Epithelial cell of prostate (primary cell): ENCODE measurements at regions not wholly inside any gene's neighbourhood (a gene's known extent, or its start where the extent isn't known, plus 50 kb on each side); places are given as distances from the start of the nearest gene placed in this dataset.
A peak's percentile ranks its signal among the peaks of the same experiment; 100 is the strongest.
"Not testable (repeated sequence)": the region's sequence is repeated elsewhere in the genome, so short reads cannot be mapped to it uniquely, and the experiment has no call there.

Experiments
- DNase-seq: peaks from one replicate; pipeline ENCODE4 v3.0.0-alpha.2; 2011; ENCODE audit warnings: low read depth, low spot score
- H3K27ac ChIP-seq: fragments of 450-650 bp; 2 replicates; pipeline ENCODE4 v1.5.1; 2017; ENCODE audit warnings: mild to moderate bottlenecking

DNA sequence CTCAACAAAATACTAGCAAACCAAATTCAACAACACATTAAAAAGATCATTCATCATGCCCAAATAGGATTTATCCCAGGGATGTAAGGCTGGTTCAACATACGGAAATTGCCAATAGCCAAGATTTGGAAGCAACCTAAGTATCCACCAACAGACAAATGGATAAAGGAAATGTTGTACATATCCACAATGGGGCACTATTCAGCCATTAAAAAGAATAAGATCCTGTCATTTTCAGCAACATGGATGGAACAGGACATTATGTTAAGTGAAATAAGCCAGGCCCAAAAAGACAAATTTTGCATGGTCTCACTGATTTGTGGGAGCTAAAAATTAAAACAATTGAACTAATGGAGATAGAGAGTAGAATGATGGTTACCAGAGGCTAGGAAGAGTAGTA lies 82.0 kb upstream of the FAM241A start:
- no peak overlapping the region for H3K27ac ChIP-seq
- DNase-seq: no peak

DNA sequence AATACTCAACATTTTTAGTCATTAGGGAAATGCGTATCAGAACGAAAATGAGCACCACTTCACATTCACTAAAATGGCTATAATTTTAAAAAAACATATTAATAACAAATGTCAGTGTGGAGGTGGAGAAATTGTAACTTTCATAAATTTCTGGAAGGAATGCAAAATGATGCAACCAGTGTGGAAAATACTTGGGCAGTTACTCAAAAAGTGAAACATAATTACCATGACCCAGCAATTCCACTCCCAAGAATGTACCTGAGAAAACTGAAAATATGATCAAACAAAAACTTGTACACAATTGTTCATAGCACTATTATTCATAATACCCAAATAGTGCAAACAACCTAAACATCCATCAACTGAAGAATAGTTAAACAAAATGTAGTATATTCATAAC lies 76.1 kb upstream of the FAM241A start:
- no peak for DNase-seq
- H3K27ac ChIP-seq: peak overlapping the region; percentile 47

DNA sequence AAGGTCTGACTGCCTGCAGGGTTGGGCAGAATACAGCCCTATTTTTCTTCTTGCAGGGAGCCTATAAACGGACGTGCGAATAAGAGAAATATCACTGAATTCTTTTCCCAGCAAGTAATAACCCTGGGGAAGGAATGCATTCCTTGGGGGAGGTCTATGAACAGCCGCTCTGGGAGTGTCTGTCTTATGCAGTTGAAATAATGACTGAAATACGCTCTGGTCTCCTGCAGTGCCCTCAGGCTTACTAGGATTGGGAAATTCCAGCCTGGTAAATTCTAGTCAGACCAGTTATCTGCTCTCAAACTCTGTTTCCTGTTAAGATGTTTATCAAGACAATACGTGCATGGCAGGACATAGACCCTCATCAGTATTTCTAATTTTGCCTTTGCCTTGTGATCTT lies 72.1 kb upstream of the FAM241A start:
- no peak overlapping the region for H3K27ac ChIP-seq
- no peak for DNase-seq

- no peak overlapping the region for H3K27ac ChIP-seq
- DNase-seq: no peak
These were observed 70.0 kb upstream of the FAM241A start for GRCh38 chr4:112075129-112075753.

DNA sequence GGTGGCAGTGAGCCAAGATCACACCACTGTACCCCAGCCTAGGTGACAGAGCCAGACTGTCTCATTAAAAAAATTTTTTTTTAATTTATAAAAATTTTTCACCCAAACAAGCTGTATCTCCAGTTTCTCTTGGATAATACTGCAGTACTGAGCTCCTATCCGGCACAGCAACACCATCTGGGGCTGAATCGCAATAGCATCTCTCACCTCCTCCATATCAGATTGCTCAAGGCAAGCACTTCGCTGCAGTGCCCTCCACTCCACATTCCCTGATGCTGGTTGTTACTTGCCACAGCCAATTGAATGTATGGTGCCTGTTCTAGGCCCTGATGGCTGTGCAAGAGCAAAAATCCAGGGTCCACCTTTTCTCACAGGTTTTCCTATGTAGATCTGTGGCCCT lies 69.3 kb upstream of the FAM241A start:
- no peak for DNase-seq
- H3K27ac ChIP-seq: no peak overlapping the region

- no peak overlapping the region for H3K27ac ChIP-seq
- no peak for DNase-seq
These were observed 68.2 kb upstream of the FAM241A start for GRCh38 chr4:112076919-112077608.

DNA sequence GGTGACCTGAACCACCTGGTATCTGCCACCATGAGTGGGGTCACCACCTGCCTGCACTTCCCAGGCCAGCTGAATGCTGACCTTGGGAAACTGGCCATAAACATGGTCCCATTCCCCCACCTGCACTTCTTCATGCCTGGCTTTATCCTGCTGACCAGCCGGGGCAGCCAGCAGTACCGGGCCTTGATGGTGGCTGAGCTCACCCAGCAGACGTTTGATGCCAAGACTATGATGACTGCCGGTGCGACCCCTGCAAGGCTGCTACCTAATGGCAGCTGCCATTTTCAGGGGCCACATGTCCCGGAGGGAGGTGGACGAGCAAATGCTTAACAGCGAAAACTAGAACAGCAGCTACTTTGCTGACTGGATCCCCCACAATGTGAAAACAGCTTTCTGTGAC lies 67.5 kb upstream of the FAM241A start:
- DNase-seq: no peak
- H3K27ac ChIP-seq: no peak overlapping the region

DNA sequence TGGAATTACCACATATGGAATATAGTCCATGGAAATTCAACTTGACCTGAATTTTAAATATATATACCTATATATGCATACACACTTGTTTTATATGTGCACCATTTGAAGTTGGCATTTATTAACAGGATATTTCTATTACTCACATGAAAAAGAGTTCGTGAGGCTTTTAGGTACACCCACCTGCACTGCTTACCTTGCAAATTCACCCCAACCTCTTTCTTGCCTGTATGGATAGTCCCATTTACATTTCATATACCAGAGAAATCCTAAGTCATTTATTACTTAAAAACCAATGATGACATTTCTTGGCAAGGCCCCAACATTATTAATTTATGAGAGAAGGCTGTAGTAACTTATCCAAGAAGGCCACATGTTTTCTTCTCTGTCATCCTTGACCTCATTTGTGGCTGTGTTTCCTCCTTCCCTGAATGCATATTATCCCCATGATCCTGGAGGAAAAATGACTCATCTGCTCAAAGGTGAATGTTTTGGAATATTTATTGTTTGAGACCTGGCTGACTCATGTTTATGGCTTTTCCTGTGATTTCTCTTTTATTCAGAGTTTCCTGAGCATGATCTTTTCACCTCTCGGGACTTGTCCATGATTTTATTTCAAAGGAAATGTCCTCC lies 62.2 kb upstream of the FAM241A start:
- peak; percentile 67 for DNase-seq
- H3K27ac ChIP-seq: peak overlapping the region; percentile 86

DNA sequence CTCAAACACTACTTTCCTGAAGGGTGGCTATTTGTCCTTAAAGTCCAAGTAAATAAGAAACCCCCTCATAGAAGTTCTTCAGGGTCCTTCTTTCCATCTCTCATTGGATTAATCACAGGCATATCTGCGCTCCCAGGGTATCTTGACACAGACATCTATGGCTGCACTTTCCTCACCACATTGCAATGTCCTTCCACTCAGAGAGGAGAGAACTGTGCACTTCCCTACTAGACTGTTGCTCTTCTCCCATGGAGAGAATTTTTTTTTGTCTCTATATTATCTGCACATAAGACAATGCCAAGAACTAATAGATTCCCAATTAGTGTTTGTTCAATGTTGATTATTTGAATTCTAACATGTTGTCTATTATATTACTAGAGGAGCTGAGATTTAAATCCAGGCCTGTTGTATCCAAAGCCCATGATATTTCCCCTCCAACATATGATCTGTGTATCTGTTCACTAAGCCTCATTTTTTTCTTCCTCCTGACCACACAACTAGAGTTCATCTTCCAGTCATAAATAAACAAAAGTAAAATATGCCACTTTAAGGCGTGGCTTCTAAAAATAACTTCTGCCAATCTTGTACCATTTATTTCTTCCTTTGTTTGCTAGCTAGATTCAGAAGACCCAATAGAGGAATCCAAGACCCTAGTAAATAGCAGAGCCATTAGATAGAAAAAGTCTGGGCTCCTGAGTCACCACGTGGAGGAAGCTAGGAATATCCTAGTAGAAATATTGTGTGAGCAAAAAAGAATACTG lies 61.5 kb upstream of the FAM241A start:
- peak overlapping the region; percentile 86 for H3K27ac ChIP-seq
- no peak for DNase-seq

GRCh38 chr4:112085156-112086035 lies 59.9 kb upstream of the FAM241A start:
- no peak for DNase-seq
- peak overlapping the region; percentile 86 for H3K27ac ChIP-seq

GRCh38 chr4:112086036-112086434 lies 59.2 kb upstream of the FAM241A start:
- H3K27ac ChIP-seq: peak overlapping the region; percentile 38
- no peak for DNase-seq

DNA sequence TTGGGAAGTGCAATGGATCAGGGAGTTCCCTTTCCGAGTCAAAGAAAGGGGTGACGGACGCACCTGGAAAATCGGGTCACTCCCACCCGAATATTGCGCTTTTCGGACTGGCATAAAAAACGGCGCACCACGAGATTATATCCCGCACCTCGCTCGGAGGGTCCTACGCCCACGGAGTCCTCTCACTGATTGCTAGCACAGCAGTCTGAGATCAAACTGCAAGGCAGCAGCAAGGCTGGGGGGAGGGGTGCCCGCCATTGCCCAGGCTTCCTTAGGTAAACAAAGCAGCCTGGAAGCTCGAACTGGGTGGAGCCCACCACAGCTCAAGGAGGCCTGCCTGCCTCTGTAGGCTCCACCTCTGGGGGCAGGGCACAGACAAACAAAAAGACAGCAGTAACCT lies 58.6 kb upstream of the FAM241A start:
- DNase-seq: not testable (repeated sequence)
- H3K27ac ChIP-seq: peak overlapping the region; percentile 38

- not testable (repeated sequence) for H3K27ac ChIP-seq, DNase-seq
These were observed 52.9 kb upstream of the FAM241A start for GRCh38 chr4:112092330-112092729.

DNA sequence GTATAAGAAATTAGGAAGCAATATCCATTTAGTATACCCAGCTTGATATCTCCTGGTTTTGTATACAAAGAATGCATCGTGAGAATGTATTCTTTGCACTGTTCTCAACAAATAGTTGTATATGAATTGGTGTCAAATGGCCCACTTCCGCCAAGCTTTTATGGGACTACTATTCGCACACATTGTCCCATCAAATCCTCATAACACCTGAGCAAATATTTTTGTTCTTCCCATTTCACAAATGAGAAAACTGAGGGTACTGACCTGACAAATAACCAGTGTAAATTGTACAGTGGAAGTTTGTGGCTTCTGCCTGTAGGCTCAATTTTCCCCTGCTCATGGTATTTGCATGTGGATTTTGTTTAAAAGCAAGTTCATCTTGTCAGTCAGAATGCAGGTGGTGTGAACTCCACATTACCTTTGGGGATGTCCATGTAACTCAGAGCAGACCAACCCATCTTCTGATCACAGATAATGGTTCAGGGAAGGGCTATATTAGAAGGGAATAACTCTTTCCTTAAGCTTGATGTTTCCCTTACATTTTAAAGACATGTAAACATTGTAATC lies 51.5 kb upstream of the FAM241A start:
- H3K27ac ChIP-seq: no peak overlapping the region
- DNase-seq: no peak

GRCh38 chr4:112094330-112094729 lies 50.9 kb upstream of the FAM241A start:
- no peak overlapping the region for H3K27ac ChIP-seq

More at GRCh38 chr4:112094330-112094729, 50.9 kb upstream of the FAM241A start:
- no peak for DNase-seq
